ENCODE measurements at regions not wholly inside any gene's neighbourhood (a gene's known extent, or its start where the extent isn't known, plus 50 kb on each side); places are given as distances from the start of the nearest gene placed in this dataset.

DNA sequence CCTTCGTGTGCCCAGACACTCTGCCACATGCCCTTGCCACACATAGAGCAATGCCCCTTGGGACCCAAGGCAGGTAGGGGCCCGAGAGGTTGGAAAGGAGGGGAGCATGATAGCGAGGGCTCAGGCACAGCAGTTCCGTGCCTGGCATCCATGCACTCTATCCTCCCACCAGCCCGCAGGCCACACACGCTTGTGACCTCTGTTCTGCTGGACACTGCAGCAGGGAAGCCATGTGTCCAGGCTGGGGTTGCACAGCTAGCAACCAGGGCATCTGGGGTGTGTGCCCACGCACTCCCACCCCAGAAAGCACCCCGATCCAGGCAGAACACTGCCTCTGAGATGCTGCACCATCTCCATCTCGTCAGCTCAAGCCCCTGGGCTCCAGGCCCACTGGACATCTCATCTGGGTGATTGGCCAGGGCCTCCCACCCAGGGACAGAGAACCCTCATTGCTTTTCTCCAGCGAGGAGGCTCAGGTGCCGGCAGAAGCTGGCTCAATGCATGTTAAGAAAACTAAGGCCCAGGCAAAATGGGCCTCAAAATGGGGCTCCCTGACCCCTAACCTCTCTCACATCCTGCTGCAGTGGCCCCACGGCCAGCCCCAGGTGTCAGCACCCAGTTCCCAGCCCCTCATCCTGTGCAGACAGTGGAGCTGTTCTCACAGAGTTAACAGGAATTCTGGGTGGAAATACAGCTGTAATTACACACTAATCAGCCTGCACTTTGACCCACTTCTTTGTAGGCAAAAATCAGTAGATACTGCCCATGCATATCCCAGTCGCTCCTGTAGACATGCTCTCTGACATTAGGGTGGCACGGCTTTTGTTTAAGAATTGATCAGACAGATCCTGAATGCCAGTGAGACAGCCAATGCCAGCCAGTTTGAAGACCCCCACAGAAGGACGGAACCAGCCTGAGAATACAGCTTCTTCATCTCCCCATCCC, 173.9 kb upstream of the B3GAT1 start:
- Mint-ChIP-seq H3K27ac (no peak overlapping the region), H3K4me3 (no peak overlapping the region), H3K4me1 (peaks cover 29% of the 10 kb centered on the region), H3K36me3 (no peaks in the 10 kb centered on the region), H3K27me3 (ENCODE audit: insufficient read depth, low read depth) (peaks cover 17% of the 10 kb centered on the region), H3K9me3 (no peaks in the 10 kb centered on the region)
- Histone ChIP-seq H3F3A (ENCODE audit: low read depth) (no peaks in the 10 kb centered on the region), H3K27ac (no peak overlapping the region), H3K79me2 (ENCODE audit: low read depth) (no peaks in the 10 kb centered on the region), H3K4me2 (no peak overlapping the region), H3K4me3 (no peak overlapping the region), H4K20me1 (ENCODE audit: low read depth) (no peaks in the 10 kb centered on the region), H3K9me3 (ENCODE audit: low read depth) (no peaks in the 10 kb centered on the region), H3K36me3 (no peaks in the 10 kb centered on the region), H3K27me3 (no peaks in the 10 kb centered on the region), H3K4me1 (no peaks in the 10 kb centered on the region), H2AFZ (replicated peaks) (no peak overlapping the region), H3K9ac (no peak overlapping the region)
- TF ChIP-seq EZH2 (IDR thresholded peaks at IDR 0.05): no peak
- TF ChIP-seq EZH2phosphoT487 (IDR thresholded peaks at IDR 0.05): no peak
- TF ChIP-seq, protein P1, sequence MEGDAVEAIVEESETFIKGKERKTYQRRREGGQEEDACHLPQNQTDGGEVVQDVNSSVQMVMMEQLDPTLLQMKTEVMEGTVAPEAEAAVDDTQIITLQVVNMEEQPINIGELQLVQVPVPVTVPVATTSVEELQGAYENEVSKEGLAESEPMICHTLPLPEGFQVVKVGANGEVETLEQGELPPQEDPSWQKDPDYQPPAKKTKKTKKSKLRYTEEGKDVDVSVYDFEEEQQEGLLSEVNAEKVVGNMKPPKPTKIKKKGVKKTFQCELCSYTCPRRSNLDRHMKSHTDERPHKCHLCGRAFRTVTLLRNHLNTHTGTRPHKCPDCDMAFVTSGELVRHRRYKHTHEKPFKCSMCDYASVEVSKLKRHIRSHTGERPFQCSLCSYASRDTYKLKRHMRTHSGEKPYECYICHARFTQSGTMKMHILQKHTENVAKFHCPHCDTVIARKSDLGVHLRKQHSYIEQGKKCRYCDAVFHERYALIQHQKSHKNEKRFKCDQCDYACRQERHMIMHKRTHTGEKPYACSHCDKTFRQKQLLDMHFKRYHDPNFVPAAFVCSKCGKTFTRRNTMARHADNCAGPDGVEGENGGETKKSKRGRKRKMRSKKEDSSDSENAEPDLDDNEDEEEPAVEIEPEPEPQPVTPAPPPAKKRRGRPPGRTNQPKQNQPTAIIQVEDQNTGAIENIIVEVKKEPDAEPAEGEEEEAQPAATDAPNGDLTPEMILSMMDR (IDR thresholded peaks at IDR 0.05): no peak
- no peak for DNase-seq (ENCODE audit: low spot score)

DNA sequence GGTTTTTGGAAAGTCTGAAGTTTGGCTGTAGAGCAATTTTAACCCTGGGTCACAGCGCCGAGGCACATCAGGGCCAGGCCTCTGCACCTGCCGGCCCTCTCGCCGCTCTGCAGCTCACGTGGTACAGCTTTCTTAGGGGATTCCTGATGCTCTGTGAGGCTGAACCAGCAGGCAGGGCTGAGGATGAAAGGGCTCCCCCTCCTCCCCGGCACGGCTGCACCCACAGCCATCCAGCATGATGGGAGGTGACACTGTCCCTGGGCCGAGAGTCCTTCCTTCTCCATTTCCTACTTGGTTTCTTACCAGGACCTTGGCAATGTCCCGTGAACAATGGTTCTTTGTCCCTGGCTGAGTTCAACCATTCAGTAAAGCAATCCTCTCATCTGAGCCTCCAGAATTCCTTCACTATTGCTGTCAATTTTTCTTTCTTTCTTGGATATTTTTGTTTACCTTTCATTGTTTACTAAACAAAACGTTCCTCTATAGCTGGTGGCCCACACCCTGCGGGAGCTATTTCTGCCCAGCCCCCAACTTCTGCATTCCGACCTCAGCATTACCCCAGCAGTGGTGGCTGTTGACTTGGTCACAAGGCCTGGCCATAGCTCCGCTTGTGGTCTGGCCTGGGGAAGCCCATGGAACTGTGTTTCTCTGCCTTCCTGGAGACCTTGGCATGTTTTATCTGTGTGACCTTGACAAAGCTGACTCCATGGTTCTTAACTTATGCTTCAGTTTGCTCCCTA, 172.8 kb upstream of the B3GAT1 start:
- TF ChIP-seq, protein P1 (IDR thresholded peaks at IDR 0.05): no peak
- TF ChIP-seq EZH2 (IDR thresholded peaks at IDR 0.05) (no peak), EZH2phosphoT487 (IDR thresholded peaks at IDR 0.05) (no peak)
- Histone ChIP-seq H3K36me3 (no peaks in the 10 kb centered on the region), H3K4me3 (no peak overlapping the region), H3K9ac (no peak overlapping the region), H2AFZ (replicated peaks) (no peak overlapping the region), H3F3A (ENCODE audit: low read depth) (no peaks in the 10 kb centered on the region), H3K9me3 (ENCODE audit: low read depth) (no peaks in the 10 kb centered on the region), H3K4me2 (no peak overlapping the region), H4K20me1 (ENCODE audit: low read depth) (no peaks in the 10 kb centered on the region), H3K79me2 (ENCODE audit: low read depth) (no peaks in the 10 kb centered on the region), H3K27ac (no peak overlapping the region), H3K27me3 (no peaks in the 10 kb centered on the region), H3K4me1 (no peaks in the 10 kb centered on the region)
- Mint-ChIP-seq H3K9me3 (no peaks in the 10 kb centered on the region), H3K27me3 (ENCODE audit: insufficient read depth, low read depth) (peaks cover 20% of the 10 kb centered on the region), H3K27ac (peak overlapping the region; percentile 54), H3K4me3 (no peak overlapping the region), H3K36me3 (no peaks in the 10 kb centered on the region), H3K4me1 (peaks cover 33% of the 10 kb centered on the region)
- DNase-seq (ENCODE audit: low spot score): no peak

DNA sequence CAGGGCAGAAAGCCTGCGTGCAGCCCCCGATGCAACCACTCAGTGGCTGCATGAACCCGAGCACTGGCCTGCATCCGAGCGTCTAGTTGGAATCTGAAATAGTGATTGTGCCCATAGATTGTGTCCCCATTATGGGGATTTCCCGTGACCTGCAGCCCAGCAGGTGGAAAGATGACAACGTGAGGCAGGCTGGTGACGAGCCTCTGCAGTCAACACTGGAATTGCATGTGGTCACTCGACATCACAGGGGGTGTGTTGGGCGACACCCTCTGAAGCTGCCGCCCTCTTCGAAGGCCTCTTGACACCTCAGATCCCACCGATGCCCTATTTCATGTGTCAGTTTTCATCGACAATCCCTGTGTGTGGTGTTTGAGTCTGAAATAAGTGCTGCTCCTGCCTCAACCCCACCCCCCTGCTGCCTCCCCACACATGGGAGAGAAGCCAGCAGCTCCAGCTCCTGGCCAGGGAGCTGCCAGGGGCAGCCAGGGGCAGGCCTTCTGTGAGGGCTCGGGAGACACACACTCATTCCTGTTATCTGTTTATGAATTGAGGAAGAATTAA, 172.0 kb upstream of the B3GAT1 start:
- no peak for TF ChIP-seq EZH2 (IDR thresholded peaks at IDR 0.05)
- no peak for TF ChIP-seq EZH2phosphoT487 (IDR thresholded peaks at IDR 0.05)
- TF ChIP-seq, protein P1 (IDR thresholded peaks at IDR 0.05): no peak
- H3K27ac Mint-ChIP-seq: no peak overlapping the region
- no peaks in the 10 kb centered on the region for H3F3A ChIP-seq (ENCODE audit: low read depth)
- no peaks in the 10 kb centered on the region for H3K4me1 ChIP-seq
- H3K27me3 ChIP-seq: no peaks in the 10 kb centered on the region
- H2AFZ ChIP-seq (replicated peaks): no peak overlapping the region
- H3K9ac ChIP-seq: no peak overlapping the region
- no peaks in the 10 kb centered on the region for H3K36me3 Mint-ChIP-seq
- peaks cover 36% of the 10 kb centered on the region for H3K4me1 Mint-ChIP-seq
- H3K4me3 Mint-ChIP-seq: no peak overlapping the region
- H3K27me3 Mint-ChIP-seq (ENCODE audit: insufficient read depth, low read depth): peaks cover 19% of the 10 kb centered on the region
- no peak for DNase-seq (ENCODE audit: low spot score)
- H3K9me3 ChIP-seq (ENCODE audit: low read depth): no peaks in the 10 kb centered on the region
- no peaks in the 10 kb centered on the region for H3K79me2 ChIP-seq (ENCODE audit: low read depth)
- no peak overlapping the region for H3K4me2 ChIP-seq
- H3K27ac ChIP-seq: no peak overlapping the region
- H4K20me1 ChIP-seq (ENCODE audit: low read depth): no peaks in the 10 kb centered on the region
- H3K9me3 Mint-ChIP-seq: peaks cover under 1% of the 10 kb centered on the region
- H3K4me3 ChIP-seq: no peak overlapping the region
- H3K36me3 ChIP-seq: no peaks in the 10 kb centered on the region
